Kidney epithelial cell (primary cell): ENCODE measurements at regions not wholly inside any gene's neighbourhood (a gene's known extent, or its start where the extent isn't known, plus 50 kb on each side); places are given as distances from the start of the nearest gene placed in this dataset.

Experiments
- DNase-seq: peaks from one replicate; pipeline ENCODE4 v3.0.0-alpha.2; 2010; ENCODE audit warnings: low read depth
- H3K27me3 ChIP-seq: 2 replicates; pipeline ENCODE4 v1.6.0; 2011; ENCODE audit warnings: low read length; ENCODE audit not compliant: control insufficient read depth, insufficient read depth
- H3K36me3 ChIP-seq: 2 replicates; pipeline ENCODE4 v1.5.1; 2011; ENCODE audit warnings: low read length; ENCODE audit not compliant: control insufficient read depth, insufficient read depth
- H3K4me3 ChIP-seq: 2 replicates; pipeline ENCODE4 v1.5.1; 2011; ENCODE audit warnings: low read depth, mild to moderate bottlenecking, control low read depth, low read length
- TF ChIP-seq, protein P1 (sequence below): IDR thresholded peaks from 2 replicates; pipeline ENCODE4 v1.5.1; 2011; ENCODE audit warnings: mild to moderate bottlenecking, moderate library complexity, low read length, control low read depth, inconsistent platforms; ENCODE audit not compliant: insufficient read depth, poor library complexity, severe bottlenecking

DNA sequence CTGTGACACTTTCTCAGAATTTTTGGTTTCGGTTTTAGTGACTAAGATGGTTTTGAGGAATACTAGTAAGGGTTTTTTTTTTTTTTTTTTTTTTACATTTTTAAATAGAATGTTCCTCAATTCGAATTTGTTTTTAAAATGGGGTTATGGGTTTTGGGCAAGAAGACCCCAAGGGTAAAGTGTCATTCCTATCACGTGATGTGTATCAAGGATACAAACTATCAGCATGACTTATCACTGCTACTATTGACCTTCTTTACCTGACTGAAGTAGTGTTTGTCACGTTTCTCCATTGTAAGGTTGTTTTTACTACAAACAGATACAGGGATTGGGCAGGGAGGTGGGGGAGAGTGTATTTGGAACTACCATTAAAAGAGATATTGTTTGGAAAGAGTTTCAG, 781.1 kb upstream of the ADGRL4 start:
- no peaks in the 10 kb centered on the region for H3K36me3 ChIP-seq
- no peak overlapping the region for H3K4me3 ChIP-seq
- no peaks in the 10 kb centered on the region for H3K27me3 ChIP-seq
- DNase-seq = no peak
- TF ChIP-seq, protein P1, sequence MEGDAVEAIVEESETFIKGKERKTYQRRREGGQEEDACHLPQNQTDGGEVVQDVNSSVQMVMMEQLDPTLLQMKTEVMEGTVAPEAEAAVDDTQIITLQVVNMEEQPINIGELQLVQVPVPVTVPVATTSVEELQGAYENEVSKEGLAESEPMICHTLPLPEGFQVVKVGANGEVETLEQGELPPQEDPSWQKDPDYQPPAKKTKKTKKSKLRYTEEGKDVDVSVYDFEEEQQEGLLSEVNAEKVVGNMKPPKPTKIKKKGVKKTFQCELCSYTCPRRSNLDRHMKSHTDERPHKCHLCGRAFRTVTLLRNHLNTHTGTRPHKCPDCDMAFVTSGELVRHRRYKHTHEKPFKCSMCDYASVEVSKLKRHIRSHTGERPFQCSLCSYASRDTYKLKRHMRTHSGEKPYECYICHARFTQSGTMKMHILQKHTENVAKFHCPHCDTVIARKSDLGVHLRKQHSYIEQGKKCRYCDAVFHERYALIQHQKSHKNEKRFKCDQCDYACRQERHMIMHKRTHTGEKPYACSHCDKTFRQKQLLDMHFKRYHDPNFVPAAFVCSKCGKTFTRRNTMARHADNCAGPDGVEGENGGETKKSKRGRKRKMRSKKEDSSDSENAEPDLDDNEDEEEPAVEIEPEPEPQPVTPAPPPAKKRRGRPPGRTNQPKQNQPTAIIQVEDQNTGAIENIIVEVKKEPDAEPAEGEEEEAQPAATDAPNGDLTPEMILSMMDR = no peak

DNA sequence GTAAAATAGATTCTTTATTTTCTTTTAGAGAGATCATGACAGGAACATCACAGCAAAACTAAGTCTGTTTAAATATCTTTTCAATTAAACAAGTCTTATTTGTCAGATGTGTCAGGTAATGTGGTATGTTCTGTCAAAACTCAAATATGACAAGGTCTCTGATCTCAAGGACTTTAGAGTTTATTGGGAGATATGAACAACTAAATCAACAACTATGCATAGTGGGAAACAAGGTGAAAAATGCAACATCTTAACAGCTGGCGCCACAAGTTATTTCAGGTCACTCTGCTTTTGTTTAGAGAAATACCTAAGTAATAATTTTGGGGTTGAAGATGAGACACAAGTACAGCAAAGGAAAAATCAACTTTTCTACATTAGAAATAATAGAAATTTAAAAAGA, 779.4 kb upstream of the ADGRL4 start:
- no peak for DNase-seq
- H3K27me3 ChIP-seq = no peaks in the 10 kb centered on the region
- H3K36me3 ChIP-seq = no peaks in the 10 kb centered on the region
- TF ChIP-seq, protein P1 = no peak
- H3K4me3 ChIP-seq = no peak overlapping the region

DNA sequence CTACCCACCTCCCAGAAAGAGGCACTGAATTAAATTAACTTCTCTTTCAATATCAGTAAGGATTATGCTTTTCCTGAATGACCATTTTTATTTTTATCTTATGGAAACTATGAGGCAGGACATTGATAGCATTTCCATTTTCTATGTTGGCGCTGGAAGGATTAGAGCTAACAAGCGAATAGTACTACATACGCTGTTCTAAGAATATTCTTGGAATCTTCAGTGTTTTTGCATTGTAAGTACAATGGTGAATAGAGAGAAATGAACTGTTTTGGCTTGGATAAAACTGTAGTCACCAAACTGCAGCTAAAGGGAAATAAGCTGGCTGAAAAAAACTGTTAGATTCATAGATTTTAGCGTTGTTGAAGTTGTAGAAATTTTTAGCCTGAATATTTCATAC, 779.0 kb upstream of the ADGRL4 start:
- no peaks in the 10 kb centered on the region for H3K36me3 ChIP-seq
- TF ChIP-seq, protein P1 = no peak
- DNase-seq = no peak
- H3K27me3 ChIP-seq = no peaks in the 10 kb centered on the region
- no peak overlapping the region for H3K4me3 ChIP-seq

DNA sequence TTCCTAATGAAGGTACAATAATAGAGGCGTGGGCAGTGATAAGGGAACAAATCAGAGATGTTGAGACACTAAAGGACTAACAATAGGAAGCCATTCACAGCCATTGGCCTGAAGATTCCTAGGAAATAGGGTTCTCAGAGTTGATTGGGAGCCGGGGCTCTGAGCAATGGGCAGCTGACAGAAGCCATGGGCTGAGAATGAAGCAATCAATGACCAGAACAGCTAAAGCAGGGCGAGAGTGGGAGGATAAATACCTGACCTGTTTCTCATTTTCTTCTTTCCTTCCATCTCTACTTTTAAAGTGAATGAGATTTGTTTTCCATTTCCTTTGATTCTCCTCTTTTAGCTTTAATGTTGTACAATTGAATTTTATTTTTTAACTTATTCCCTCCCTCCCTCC, 774.7 kb upstream of the ADGRL4 start:
- Histone ChIP-seq H3K4me3 (no peak overlapping the region), H3K27me3 (no peaks in the 10 kb centered on the region), H3K36me3 (no peaks in the 10 kb centered on the region)
- TF ChIP-seq, protein P1 = no peak
- no peak for DNase-seq

DNA sequence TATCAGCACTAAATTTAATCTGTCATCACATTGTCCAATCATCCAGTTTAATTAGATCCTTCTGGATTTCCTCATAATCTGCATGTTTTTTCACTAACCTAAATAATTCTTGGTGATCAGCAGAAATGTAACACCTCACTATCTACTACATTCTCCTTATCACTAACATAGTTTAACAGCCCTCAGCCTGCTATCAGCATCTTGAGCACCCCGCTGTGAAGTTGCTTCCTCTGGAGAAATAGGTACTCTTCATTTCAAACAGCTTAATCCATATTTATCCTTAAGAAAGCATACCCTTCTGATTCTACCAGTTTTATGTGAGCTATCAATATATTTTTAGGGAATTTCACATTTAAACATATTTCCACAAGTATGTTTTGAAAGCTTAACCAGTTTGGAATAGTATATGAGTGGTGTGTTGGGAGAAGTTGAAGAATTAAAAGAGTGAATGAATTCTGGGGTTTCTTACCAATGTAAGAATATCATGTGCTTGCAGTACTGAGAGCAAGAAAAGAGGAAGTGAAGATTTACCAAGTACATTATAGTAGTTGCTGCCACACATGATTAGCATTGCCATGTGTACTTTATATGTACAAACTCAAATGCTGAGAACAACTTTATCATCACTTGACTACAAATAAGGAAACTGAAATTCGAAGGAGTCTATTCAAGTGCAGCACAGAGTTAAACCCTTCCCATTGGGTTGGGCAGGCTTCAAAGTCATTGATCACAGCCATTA, 771.1 kb upstream of the ADGRL4 start:
- TF ChIP-seq, protein P1 = no peak
- Histone ChIP-seq H3K36me3 (no peaks in the 10 kb centered on the region), H3K27me3 (no peaks in the 10 kb centered on the region), H3K4me3 (no peak overlapping the region)
- no peak for DNase-seq

DNA sequence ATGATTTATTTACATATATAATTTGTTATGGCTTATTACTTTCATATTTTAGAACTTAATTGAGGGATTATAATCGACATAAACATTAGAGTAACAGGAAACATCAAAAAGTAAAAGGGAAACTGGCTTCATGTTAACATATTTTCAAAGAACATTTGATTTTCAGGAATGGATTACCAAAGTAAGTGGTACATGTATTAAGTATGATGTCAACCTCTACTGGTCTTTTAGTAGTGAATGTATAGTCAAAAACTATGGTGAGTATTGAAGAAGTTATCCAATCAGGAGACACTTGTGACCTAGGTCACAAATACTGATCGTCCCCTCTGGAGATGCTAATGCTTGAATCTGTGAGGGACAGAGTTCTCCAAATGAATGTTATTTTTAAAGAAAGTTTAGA, 768.9 kb upstream of the ADGRL4 start:
- no peak for DNase-seq
- Histone ChIP-seq H3K36me3 (no peaks in the 10 kb centered on the region), H3K27me3 (no peaks in the 10 kb centered on the region), H3K4me3 (no peak overlapping the region)
- TF ChIP-seq, protein P1 = no peak
